ENCODE measurements at regions not wholly inside any gene's neighbourhood (a gene's known extent, or its start where the extent isn't known, plus 50 kb on each side); places are given as distances from the start of the nearest gene placed in this dataset.

GRCh38 chr2:6692056-6692455 is 173.7 kb downstream of the CMPK2 start:
- DNase-seq = no peak

- DNase-seq = no peak
Observed at GRCh38 chr2:6692819-6693218, 172.9 kb downstream of the CMPK2 start.

GRCh38 chr2:6694555-6694954 is 171.2 kb downstream of the CMPK2 start:
- no peak for DNase-seq

DNA sequence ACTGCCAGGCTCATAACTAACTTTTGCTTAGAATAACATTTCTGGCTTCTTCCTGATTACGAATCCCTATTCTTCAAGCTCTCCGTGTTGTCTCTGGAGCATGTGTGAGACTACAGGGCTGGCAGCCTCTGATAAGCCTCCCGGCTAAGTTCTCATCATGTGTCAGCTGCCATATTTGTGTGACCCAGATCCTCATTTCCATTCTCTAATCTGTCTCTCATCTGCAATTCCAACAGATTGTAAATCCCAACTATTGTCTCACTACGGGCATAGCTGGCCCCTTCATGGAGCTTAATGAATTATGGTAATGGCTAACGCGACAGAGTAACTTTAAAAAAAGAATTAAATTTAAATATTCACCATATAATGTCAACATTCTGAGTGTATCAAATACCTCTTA is 165.4 kb downstream of the CMPK2 start:
- DNase-seq = no peak

GRCh38 chr2:6704077-6704476 is 161.6 kb downstream of the CMPK2 start:
- no peak for DNase-seq

GRCh38 chr2:6721395-6721794 is 144.3 kb downstream of the CMPK2 start:
- no peak for DNase-seq

DNA sequence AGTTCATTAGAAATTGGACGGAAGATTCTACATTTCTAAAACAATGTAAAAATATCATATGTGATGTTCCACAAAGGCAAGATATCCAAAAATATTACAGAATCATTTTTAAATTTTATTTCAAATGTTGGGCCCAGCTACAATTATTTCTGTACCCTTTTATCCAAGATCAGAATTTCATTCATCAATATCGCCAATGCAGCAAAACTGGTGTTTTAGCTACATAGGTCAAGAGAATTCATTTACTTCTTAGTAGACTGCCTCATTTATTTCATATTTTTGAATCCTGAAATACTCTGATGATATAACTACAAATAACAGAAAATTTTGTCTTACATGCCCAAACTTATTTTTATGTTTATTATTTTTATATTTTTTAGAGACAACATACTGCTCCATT is 143.1 kb downstream of the CMPK2 start:
- DNase-seq = no peak

GRCh38 chr2:6723865-6724604 is 141.7 kb downstream of the CMPK2 start:
- no peak for DNase-seq

GRCh38 chr2:6724605-6725140 is 141.0 kb downstream of the CMPK2 start:
- DNase-seq = no peak

- DNase-seq = no peak
Observed at GRCh38 chr2:6728156-6728555, 137.6 kb downstream of the CMPK2 start.

DNA sequence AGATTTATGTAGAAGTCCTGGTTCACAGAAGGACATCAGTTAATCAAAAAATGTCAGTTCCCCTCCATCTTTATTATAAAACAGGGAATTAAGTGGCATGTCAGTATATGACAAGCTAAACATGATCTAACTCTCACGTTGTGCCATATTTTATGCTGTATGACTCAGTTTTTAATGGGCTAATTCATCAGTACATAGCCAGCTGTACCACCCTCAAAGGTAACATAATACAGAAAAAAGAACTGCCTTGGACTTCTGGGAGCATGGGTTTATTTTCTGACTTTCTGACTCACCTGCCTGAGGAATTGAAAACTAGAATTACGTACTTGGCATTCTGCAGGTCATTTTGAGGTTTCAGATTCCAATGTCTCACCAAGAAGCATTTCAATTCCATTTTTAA is 135.7 kb downstream of the CMPK2 start:
- DNase-seq = no peak

- no peak for DNase-seq
Observed at GRCh38 chr2:6730649-6731532, 134.8 kb downstream of the CMPK2 start.

DNA sequence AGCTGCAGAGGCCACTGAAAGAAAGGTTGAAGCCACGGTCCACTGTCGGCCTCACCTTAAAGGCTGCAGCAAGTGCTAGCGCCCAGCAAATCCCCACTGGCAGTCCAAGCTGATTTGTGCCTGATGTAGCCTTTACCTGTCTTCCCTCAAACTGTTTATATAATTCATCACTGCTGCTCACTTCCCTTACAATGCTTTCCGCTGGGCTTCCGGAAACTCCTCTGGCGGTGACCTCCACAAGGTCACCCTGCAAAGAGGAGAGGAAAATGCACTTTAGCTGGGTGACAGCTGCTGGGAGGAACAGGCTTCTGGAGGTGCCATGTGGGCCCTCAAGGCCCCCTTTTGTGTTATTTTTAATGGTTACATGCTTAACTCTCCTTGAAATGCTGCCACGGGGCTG is 126.2 kb downstream of the CMPK2 start:
- DNase-seq = no peak

- DNase-seq = no peak
Observed at GRCh38 chr2:6741229-6741628, 124.5 kb downstream of the CMPK2 start.

- DNase-seq = no peak
Observed at GRCh38 chr2:6744038-6744437, 121.7 kb downstream of the CMPK2 start.

GRCh38 chr2:6747433-6747832 is 118.3 kb downstream of the CMPK2 start:
- no peak for DNase-seq

- DNase-seq = no peak
Observed at GRCh38 chr2:6748406-6749067, 117.2 kb downstream of the CMPK2 start.

GRCh38 chr2:6749962-6750361 is 115.7 kb downstream of the CMPK2 start:
- DNase-seq = no peak

DNA sequence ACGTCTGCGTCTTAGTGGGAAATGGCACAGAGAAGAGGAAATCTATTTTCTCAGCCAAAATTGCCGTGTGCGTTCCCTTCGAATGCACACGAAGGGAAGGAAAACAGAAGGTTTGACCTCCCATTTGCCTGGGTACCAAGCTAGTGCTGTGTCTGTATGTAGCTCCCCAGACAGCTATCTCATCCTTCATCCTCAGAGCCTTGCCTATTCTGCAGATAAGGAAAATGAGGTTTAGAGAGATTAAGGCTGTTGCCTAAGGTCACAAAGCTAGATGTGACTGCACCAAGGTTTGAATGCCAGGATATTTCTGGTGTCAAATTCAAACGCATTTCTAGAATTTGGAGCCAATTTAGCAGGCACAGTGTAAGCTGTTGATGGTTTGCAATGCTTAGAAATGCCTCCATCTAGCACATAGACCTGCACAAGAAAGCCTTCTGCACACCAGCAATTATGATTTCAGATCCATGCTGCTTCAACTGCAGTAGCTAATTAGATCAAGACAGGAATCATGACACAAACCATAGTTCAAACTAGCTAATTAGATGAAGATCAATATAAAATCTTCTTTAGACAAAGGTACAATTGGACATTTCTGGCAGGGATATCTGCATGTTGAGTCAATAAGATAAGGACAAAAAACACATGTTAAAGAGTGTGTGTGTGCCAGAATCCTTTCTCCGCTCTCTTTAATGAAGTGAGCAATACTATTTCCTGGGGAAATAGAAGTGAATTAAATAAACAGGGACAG is 115.1 kb downstream of the CMPK2 start:
- DNase-seq = no peak

GRCh38 chr2:6754419-6754818 is 111.3 kb downstream of the CMPK2 start:
- no peak for DNase-seq

- no peak for DNase-seq
Observed at GRCh38 chr2:6755456-6755855, 110.3 kb downstream of the CMPK2 start.

DNA sequence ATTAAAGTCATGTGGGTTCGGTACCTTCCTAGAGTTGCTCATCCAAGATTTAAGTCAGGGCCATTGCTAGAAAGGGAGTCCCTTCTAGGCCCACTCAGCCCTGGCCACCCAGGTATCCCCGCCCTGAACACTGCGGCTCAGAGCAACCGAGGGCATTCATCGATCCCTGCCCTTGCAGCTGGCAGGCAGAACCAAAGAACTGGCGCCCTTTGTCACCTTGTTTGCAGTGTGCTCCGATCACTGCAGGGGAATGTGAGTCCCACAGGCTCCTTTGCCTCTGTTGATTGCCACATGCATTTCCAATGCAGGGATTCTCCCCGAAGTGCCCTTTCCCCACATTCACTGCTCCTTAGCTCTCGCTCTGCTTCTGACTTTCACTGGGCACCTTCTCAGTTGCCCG is 108.5 kb downstream of the CMPK2 start:
- no peak for DNase-seq

- DNase-seq = no peak
Observed at GRCh38 chr2:6759689-6760088, 106.0 kb downstream of the CMPK2 start.
